H9 (cell line): ENCODE measurements at regions not wholly inside any gene's neighbourhood (a gene's known extent, or its start where the extent isn't known, plus 50 kb on each side); places are given as distances from the start of the nearest gene placed in this dataset.

ENCODE experiments used
- DNase-seq: peaks from one replicate; pipeline ENCODE4 v3.0.0-alpha.2; 2017
- H2AFZ ChIP-seq: one replicate; pipeline ENCODE4 v1.6.1; 2013; ENCODE audit warnings: mild to moderate bottlenecking, low read length, control low read depth, moderate library complexity
- H2AK5ac ChIP-seq: 2 replicates; pipeline ENCODE4 v1.6.1; 2013; ENCODE audit warnings: low read length, control low read depth, mixed read lengths; ENCODE audit not compliant: insufficient read length
- H2BK120ac ChIP-seq: one replicate; pipeline ENCODE4 v1.6.1; 2013; ENCODE audit warnings: low read depth, mild to moderate bottlenecking, low read length, control low read depth, inconsistent platforms; ENCODE audit not compliant: poor library complexity, severe bottlenecking
- H2BK12ac ChIP-seq: 2 replicates; pipeline ENCODE4 v1.6.1; 2013; ENCODE audit warnings: low read length, control low read depth, mixed read lengths, low read depth; ENCODE audit not compliant: insufficient read length
- H2BK15ac ChIP-seq: 2 replicates; pipeline ENCODE4 v1.6.1; 2013; ENCODE audit warnings: low read depth, low read length, control low read depth
- H2BK20ac ChIP-seq: one replicate; pipeline ENCODE4 v1.6.1; 2013; ENCODE audit warnings: low read depth, mild to moderate bottlenecking, low read length, control low read depth, inconsistent platforms; ENCODE audit not compliant: poor library complexity, severe bottlenecking
- H2BK5ac ChIP-seq: 2 replicates; pipeline ENCODE4 v1.6.1; 2013; ENCODE audit warnings: low read length, control low read depth, mixed read lengths; ENCODE audit not compliant: insufficient read length
- H3K14ac ChIP-seq: 2 replicates; pipeline ENCODE4 v1.6.1; 2013; ENCODE audit warnings: low read length, control low read depth; ENCODE audit not compliant: insufficient read depth
- H3K18ac ChIP-seq: 2 replicates; pipeline ENCODE4 v1.6.1; 2013; ENCODE audit warnings: low read depth, mild to moderate bottlenecking, mixed read lengths, low read length, control low read depth; ENCODE audit not compliant: insufficient read length
- H3K23ac ChIP-seq: 2 replicates; pipeline ENCODE4 v1.6.1; 2013; ENCODE audit warnings: low read length, control low read depth, mixed read lengths, low read depth; ENCODE audit not compliant: insufficient read length
- H3K23me2 ChIP-seq: 2 replicates; pipeline ENCODE4 v1.6.1; 2013; ENCODE audit warnings: low read depth, mild to moderate bottlenecking, mixed read lengths, low read length, control low read depth; ENCODE audit not compliant: insufficient read length, poor library complexity, severe bottlenecking
- H3K27ac ChIP-seq: 2 replicates; pipeline ENCODE4 v1.5.1; 2013; ENCODE audit warnings: low read length, control low read depth, mixed read lengths, low read depth; ENCODE audit not compliant: insufficient read length
- H3K27me3 ChIP-seq: 2 replicates; pipeline ENCODE4 v1.6.1; 2013; ENCODE audit warnings: low read length, control low read depth, inconsistent platforms; ENCODE audit not compliant: insufficient read depth
- H3K4ac ChIP-seq: 2 replicates; pipeline ENCODE4 v1.6.1; 2013; ENCODE audit warnings: low read depth, mild to moderate bottlenecking, control low read depth, inconsistent platforms, low read length, moderate library complexity
- H3K4me1 ChIP-seq: 2 replicates; pipeline ENCODE4 v1.6.1; 2013; ENCODE audit warnings: low read length, control low read depth, inconsistent platforms; ENCODE audit not compliant: insufficient read depth
- H3K4me2 ChIP-seq: 2 replicates; pipeline ENCODE4 v1.6.1; 2013; ENCODE audit warnings: low read length, control low read depth, mixed read lengths; ENCODE audit not compliant: insufficient read length, insufficient read depth
- H3K56ac ChIP-seq: 2 replicates; pipeline ENCODE4 v1.6.1; 2013; ENCODE audit warnings: low read depth, mild to moderate bottlenecking, mixed read lengths, low read length, control low read depth; ENCODE audit not compliant: insufficient read length
- H3K79me1 ChIP-seq: 2 replicates; pipeline ENCODE4 v1.6.1; 2013; ENCODE audit warnings: low read depth, mild to moderate bottlenecking, moderate library complexity, low read length, control low read depth, inconsistent platforms; ENCODE audit not compliant: insufficient read depth, poor library complexity, severe bottlenecking
- H3K79me2 ChIP-seq: 2 replicates; pipeline ENCODE4 v1.6.1; 2013; ENCODE audit warnings: low read length, control low read depth, inconsistent platforms; ENCODE audit not compliant: insufficient read depth
- H3K9ac ChIP-seq: 2 replicates; pipeline ENCODE4 v1.6.1; 2013; ENCODE audit warnings: low read length, control low read depth, mixed read lengths; ENCODE audit not compliant: insufficient read length; ENCODE audit errors: extremely low read depth
- H3K9me3 ChIP-seq: one replicate; pipeline ENCODE4 v1.6.1; 2013; ENCODE audit warnings: low read depth, low read length, inconsistent platforms; ENCODE audit not compliant: control insufficient read depth
- H3T11ph ChIP-seq: one replicate; pipeline ENCODE4 v1.6.1; 2013; ENCODE audit warnings: mild to moderate bottlenecking, low read length, control low read depth, inconsistent platforms
- H4K20me1 ChIP-seq: one replicate; pipeline ENCODE4 v1.6.1; 2013; ENCODE audit not compliant: control insufficient read depth, insufficient read length, insufficient read depth
- H4K5ac ChIP-seq: 2 replicates; pipeline ENCODE4 v1.6.1; 2013; ENCODE audit warnings: low read depth, mild to moderate bottlenecking, mixed read lengths, low read length, control low read depth; ENCODE audit not compliant: insufficient read length
- H4K8ac ChIP-seq: replicated peaks from 2 replicates; pipeline ENCODE4 v1.6.1; 2013; ENCODE audit warnings: low read length, control low read depth, mixed read lengths, low read depth; ENCODE audit not compliant: insufficient read length
- H4K91ac ChIP-seq: 2 replicates; pipeline ENCODE4 v1.6.1; 2013; ENCODE audit warnings: low read depth, mild to moderate bottlenecking, moderate library complexity, mixed read lengths, low read length, control low read depth; ENCODE audit not compliant: insufficient read length
- H3K27ac Mint-ChIP-seq, 3 experiments: 2 replicates in 2 of 3; 3 replicates in 1 of 3; pipeline ENCODE4 v1.8.0; 2020 to 2021; ENCODE audit warnings: mixed read lengths in 3 of 3, mild to moderate bottlenecking in 1 of 3, moderate library complexity in 1 of 3
- H3K27me3 Mint-ChIP-seq: 2 replicates; pipeline ENCODE4 v1.8.0; 2021; ENCODE audit warnings: low read depth, mild to moderate bottlenecking, moderate library complexity, mixed read lengths
- H3K36me3 Mint-ChIP-seq, 3 experiments: 2 replicates in 2 of 3; 3 replicates in 1 of 3; pipeline ENCODE4 v1.8.0; 2020 to 2021; ENCODE audit warnings: low read depth in 3 of 3, mixed read lengths in 3 of 3; ENCODE audit not compliant: insufficient read depth in 1 of 3
- H3K4me1 Mint-ChIP-seq, 2 experiments: 2 replicates each; pipeline ENCODE4 v1.8.0; 2020; ENCODE audit warnings: mixed read lengths in 2 of 2
- H3K4me3 Mint-ChIP-seq, 2 experiments: 2 replicates in 1 of 2; 3 replicates in 1 of 2; pipeline ENCODE4 v1.8.0; 2020 to 2021; ENCODE audit warnings: mild to moderate bottlenecking in 2 of 2, mixed read lengths in 2 of 2, moderate library complexity in 1 of 2
- H3K9me3 Mint-ChIP-seq, 2 experiments: 2 replicates in 1 of 2; 3 replicates in 1 of 2; pipeline ENCODE4 v1.8.0; 2020; ENCODE audit warnings: mild to moderate bottlenecking in 2 of 2, mixed read lengths in 2 of 2, moderate library complexity in 1 of 2
- CTCF ChIP-seq: fragments of 200-600 bp; sonication (generic); conservative IDR thresholded peaks from 3 replicates; pipeline ENCODE4 v1.8.0; 2021; ENCODE audit warnings: antibody characterized with exemption, mild to moderate bottlenecking
- WGBS: extraction: QIAGEN DNeasy Blood & Tissue Kit; methylation state at CpG from one replicate; pipeline ENCODE4 v1.1.7; 2013; ENCODE audit warnings: missing lambda C conversion rate, low lambda C conversion rate, mixed read lengths; ENCODE audit not compliant: insufficient read length; ENCODE audit errors: extremely low coverage; 5-methylcytosine and 5-hydroxymethylcytosine counted together

- no peak overlapping the region for H4K8ac ChIP-seq
- H2BK5ac ChIP-seq = no peak overlapping the region
- no peak overlapping the region for H3K4ac ChIP-seq
- H3T11ph ChIP-seq = no peak overlapping the region
- H3K23ac ChIP-seq = no peak overlapping the region
- no peak overlapping the region for H3K4me2 ChIP-seq
- Mint-ChIP-seq H3K27ac (no peak overlapping the region), H3K36me3 (no peaks in the 10 kb centered on the region), H3K4me1 (no peaks in the 10 kb centered on the region), H3K27me3 (no peaks in the 10 kb centered on the region; the same call in 1 of the 2 replicates), H3K4me3 (no peak overlapping the region), H3K9me3 (no peaks in the 10 kb centered on the region)
- H2BK12ac ChIP-seq = no peak overlapping the region
- no peaks in the 10 kb centered on the region for H3K27me3 ChIP-seq
- H3K14ac ChIP-seq = no peak overlapping the region
- no peak overlapping the region for H4K91ac ChIP-seq
- no peak overlapping the region for H2BK120ac ChIP-seq
- no peaks in the 10 kb centered on the region for H3K79me2 ChIP-seq
- no peak overlapping the region for H3K9ac ChIP-seq
- no peaks in the 10 kb centered on the region for H4K20me1 ChIP-seq
- no peak overlapping the region for H3K56ac ChIP-seq
- no peaks in the 10 kb centered on the region for H3K4me1 ChIP-seq
- H3K27ac ChIP-seq = no peak overlapping the region
- no peaks in the 10 kb centered on the region for H3K23me2 ChIP-seq
- H2BK20ac ChIP-seq = no peak overlapping the region
- no CpG with 5 or more reads among the region's 1 CpG for WGBS
- H2BK15ac ChIP-seq = no peak overlapping the region
- H3K9me3 ChIP-seq = no peaks in the 10 kb centered on the region
- no peak for DNase-seq
- TF ChIP-seq CTCF = no peak
- H4K5ac ChIP-seq = no peak overlapping the region
- no peaks in the 10 kb centered on the region for H3K79me1 ChIP-seq
- H3K18ac ChIP-seq = no peak overlapping the region
- H2AFZ ChIP-seq = no peak overlapping the region
- H2AK5ac ChIP-seq = no peak overlapping the region
Observed at GRCh38 chr15:91668370-91668769, 185.1 kb upstream of the SLCO3A1 start.
